Ascending aorta (tissue), 2 donors: ENCODE measurements at regions not wholly inside any gene's neighbourhood (a gene's known extent, or its start where the extent isn't known, plus 50 kb on each side); places are given as distances from the start of the nearest gene placed in this dataset.
A peak's percentile ranks its signal among the peaks of the same experiment; 100 is the strongest.

Experiments
- DNase-seq, 2 donors: peaks; one replicate each; pipeline ENCODE4 v3.0.0-alpha.2; 2019; ENCODE audit warnings: low spot score in 2 of 2
- H3K27ac ChIP-seq, 2 donors: fragments of 200-600 bp; sonication (generic); one replicate each; pipeline ENCODE4 v1.5.1; 2016 to 2017; ENCODE audit warnings: mild to moderate bottlenecking in 1 of 2
- H3K27me3 ChIP-seq: fragments of 200-600 bp; sonication (generic); one replicate; pipeline ENCODE4 v1.5.1; 2017
- H3K36me3 ChIP-seq, 2 donors: fragments of 200-600 bp; sonication (generic); one replicate each; pipeline ENCODE4 v1.5.1; 2016
- H3K4me1 ChIP-seq, 2 donors: fragments of 200-600 bp; sonication (generic); one replicate each; pipeline ENCODE4 v1.5.1; 2016 to 2017; ENCODE audit warnings: mild to moderate bottlenecking in 1 of 2
- H3K4me3 ChIP-seq, 2 donors: fragments of 200-600 bp; sonication (generic); one replicate each; pipeline ENCODE4 v1.5.1; 2016 to 2017; ENCODE audit warnings: mild to moderate bottlenecking in 1 of 2
- H3K9me3 ChIP-seq, 2 donors: fragments of 200-600 bp; sonication (generic); one replicate each; pipeline ENCODE4 v1.5.1; 2016
- intact Hi-C: fragments of 100-400 bp; cut with DNase I; formaldehyde crosslinking; loops from one replicate; pipeline ENCODE4 v1.15.1; 2023
- TF ChIP-seq, protein P1 (sequence below), 3 experiments: fragments of 200-600 bp in 2 of 3; fragments of 450-650 bp in 1 of 3; sonication (generic) in 2 of 3; IDR thresholded peaks; one replicate each; pipeline ENCODE4 v1.5.1; 2016 to 2019; ENCODE audit warnings: antibody characterized with exemption in 3 of 3, mild to moderate bottlenecking in 1 of 3, moderate library complexity in 1 of 3

DNA sequence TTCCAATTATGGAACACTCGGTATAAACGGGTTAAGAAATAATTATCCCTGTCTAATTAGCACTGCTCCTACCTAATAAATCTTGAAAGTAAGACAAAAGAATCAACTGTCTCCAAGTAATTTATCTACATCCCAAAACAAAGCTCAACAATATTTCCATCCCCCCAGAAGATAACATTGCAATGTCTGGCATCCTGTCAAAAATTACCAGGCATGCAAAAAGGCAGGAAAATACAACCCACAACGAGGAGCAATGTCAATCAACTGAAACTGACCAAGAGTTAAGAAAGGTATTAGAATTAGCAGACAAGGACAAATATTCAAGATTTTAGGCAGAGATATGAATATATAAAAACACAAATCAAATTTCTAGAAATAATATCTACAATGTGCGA is 84.5 kb upstream of the SVIL start:
- H3K27me3 ChIP-seq, result no peaks in the 10 kb centered on the region
- peak overlapping the region; percentile 20 to 65 for H3K27ac ChIP-seq
- H3K4me1 ChIP-seq, result peaks cover 3 to 41% of the 10 kb centered on the region in 2 donors
- no peak overlapping the region for H3K4me3 ChIP-seq
- H3K36me3 ChIP-seq, result no peaks in the 10 kb centered on the region
- intact Hi-C loops, result loop anchor here (2.0 kb wide), 1 partner anchor 16 kb away; no protein-coding TSS in a partner anchor
- no peak for DNase-seq
- TF ChIP-seq, protein P1, sequence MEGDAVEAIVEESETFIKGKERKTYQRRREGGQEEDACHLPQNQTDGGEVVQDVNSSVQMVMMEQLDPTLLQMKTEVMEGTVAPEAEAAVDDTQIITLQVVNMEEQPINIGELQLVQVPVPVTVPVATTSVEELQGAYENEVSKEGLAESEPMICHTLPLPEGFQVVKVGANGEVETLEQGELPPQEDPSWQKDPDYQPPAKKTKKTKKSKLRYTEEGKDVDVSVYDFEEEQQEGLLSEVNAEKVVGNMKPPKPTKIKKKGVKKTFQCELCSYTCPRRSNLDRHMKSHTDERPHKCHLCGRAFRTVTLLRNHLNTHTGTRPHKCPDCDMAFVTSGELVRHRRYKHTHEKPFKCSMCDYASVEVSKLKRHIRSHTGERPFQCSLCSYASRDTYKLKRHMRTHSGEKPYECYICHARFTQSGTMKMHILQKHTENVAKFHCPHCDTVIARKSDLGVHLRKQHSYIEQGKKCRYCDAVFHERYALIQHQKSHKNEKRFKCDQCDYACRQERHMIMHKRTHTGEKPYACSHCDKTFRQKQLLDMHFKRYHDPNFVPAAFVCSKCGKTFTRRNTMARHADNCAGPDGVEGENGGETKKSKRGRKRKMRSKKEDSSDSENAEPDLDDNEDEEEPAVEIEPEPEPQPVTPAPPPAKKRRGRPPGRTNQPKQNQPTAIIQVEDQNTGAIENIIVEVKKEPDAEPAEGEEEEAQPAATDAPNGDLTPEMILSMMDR (IDR thresholded peaks at IDR 0.05), result no peak
- H3K9me3 ChIP-seq, result peaks cover 6% of the 10 kb centered on the region in 2 donors

DNA sequence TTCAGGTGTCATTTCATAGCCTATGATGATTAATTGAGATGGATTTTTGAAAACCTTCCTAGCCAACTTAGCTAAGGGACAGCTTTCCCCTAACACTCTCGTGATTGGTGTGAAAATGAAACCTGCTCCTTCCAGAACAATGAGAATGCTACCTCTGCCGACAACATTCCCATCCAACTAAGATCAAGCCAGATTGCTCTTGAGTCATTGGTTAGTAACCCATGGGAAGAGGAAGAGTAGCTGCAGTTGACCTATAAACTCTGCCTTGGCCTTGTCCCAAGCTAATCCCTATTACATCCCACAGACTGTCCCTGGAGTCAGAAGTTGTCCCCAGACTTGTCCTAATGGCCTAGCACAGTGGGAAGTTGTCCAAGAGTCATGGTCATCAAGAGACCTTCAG is 80.5 kb upstream of the SVIL start:
- peak overlapping the region; percentile 19 to 55 for H3K27ac ChIP-seq
- H3K4me1 ChIP-seq, result peaks cover 0 to 34% of the 10 kb centered on the region in 2 donors
- H3K9me3 ChIP-seq, result peaks cover 6% of the 10 kb centered on the region in 2 donors
- DNase-seq, result no peak
- no peak overlapping the region for H3K4me3 ChIP-seq
- H3K36me3 ChIP-seq, result peaks cover 0 to 4% of the 10 kb centered on the region in 2 donors
- H3K27me3 ChIP-seq, result no peaks in the 10 kb centered on the region
- intact Hi-C loops, result no loop called here
- TF ChIP-seq, protein P1 (IDR thresholded peaks at IDR 0.05), result no peak

DNA sequence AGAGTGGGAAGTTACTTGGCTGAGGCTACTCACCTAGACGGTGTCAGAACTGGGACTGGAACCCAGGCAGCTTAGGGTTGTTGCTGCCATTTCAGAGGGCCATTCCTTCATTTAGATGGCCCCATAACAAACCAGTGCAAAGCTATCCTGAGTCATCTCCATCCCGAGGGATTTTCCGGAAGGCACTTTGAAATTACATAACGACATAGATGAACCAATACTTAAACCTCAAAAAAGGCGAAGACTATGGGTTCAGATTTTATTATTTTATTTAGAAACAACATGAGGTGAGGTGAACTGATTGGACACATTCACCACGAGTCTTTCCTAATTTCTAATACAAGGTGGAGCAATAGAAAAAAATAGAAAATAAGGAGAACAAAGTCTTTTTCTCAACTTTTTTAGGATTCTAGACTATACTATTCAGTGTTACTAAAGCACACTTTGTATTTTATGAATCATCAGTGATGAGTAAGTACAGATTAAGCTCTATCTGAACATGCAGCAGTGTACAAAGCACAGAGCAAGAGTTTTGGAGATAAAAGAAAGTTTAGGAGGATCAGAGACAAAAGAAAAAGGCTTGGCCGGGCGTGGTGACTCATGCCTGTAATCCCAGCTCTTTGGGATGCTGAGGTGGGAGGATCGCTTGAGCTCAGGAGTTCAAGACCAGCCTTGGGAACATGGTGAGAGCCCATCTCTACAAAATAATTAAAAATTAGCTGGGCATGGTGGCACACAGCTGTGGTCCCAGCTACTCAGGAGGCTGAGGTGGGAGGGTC is 79.5 kb upstream of the SVIL start:
- Histone ChIP-seq H3K4me3 (no peak overlapping the region), H3K36me3 (peaks cover 0 to 4% of the 10 kb centered on the region in 2 donors), H3K27me3 (no peaks in the 10 kb centered on the region), H3K27ac (peak overlapping the region; percentile 19 to 55), H3K4me1 (peaks cover 0 to 42% of the 10 kb centered on the region in 2 donors), H3K9me3 (no peaks in the 10 kb centered on the region)
- intact Hi-C loops, result no loop called here
- TF ChIP-seq, protein P1 (IDR thresholded peaks at IDR 0.05), result no peak
- no peak for DNase-seq

DNA sequence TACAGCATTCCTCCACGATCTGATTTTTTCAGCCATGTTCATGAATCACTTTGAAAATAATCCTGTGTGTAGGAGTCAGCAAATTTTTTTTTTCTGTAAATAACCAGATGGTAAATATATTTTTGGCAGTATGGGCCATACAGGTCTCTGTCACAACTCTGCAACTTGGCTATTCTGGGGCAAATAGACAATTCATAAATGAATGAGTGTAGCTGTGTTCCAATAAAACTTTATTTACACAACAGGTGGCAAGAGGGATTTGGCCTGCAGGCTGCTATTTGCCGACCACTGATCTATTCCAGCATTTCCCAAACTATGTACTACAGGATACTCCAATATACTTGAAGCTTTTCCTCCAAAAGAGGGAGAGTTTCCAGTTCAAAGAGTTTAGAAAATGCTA is 78.7 kb upstream of the SVIL start:
- H3K27ac ChIP-seq, result peak overlapping the region; percentile 19 to 55
- intact Hi-C loops, result no loop called here
- H3K4me1 ChIP-seq, result peaks cover 0 to 39% of the 10 kb centered on the region in 2 donors

DNA sequence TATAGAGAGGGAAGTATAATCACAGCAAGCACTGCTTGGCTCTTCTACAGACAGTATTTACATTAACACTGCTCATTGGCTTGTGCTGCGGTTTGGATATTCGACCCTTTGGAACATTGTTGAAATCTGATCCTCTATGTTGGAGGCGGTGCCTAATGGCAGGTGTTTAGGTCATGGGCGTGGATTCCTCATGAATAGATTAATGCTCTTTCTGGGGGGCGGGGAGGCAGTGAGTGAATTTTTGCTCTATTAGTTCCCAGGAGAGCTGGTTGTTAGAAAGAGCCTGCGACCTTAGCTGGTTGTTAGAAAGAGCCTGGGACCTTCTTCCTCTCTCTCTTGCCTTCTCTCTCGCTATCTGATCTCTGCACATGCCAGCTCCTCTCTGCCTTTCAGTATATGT is 77.3 kb upstream of the SVIL start:
- no peak for DNase-seq
- H3K36me3 ChIP-seq, result peaks cover 0 to 4% of the 10 kb centered on the region in 2 donors
- H3K4me3 ChIP-seq, result no peak overlapping the region
- peaks cover 0 to 37% of the 10 kb centered on the region in 2 donors for H3K4me1 ChIP-seq
- H3K9me3 ChIP-seq, result no peaks in the 10 kb centered on the region
- no peaks in the 10 kb centered on the region for H3K27me3 ChIP-seq
- intact Hi-C loops, result no loop called here
- TF ChIP-seq, protein P1 (IDR thresholded peaks at IDR 0.05), result no peak
- H3K27ac ChIP-seq, result peak overlapping the region in 1 of 2 donors; percentile 19

More for the DNA sequence above, 78.7 kb upstream of the SVIL start:
- Histone ChIP-seq H3K36me3 (peaks cover 0 to 4% of the 10 kb centered on the region in 2 donors), H3K9me3 (no peaks in the 10 kb centered on the region), H3K4me3 (no peak overlapping the region), H3K27me3 (no peaks in the 10 kb centered on the region)
- TF ChIP-seq, protein P1 (IDR thresholded peaks at IDR 0.05), result no peak
- DNase-seq, result no peak
